ENCODE measurements at regions not wholly inside any gene's neighbourhood (a gene's known extent, or its start where the extent isn't known, plus 50 kb on each side); places are given as distances from the start of the nearest gene placed in this dataset.

DNA sequence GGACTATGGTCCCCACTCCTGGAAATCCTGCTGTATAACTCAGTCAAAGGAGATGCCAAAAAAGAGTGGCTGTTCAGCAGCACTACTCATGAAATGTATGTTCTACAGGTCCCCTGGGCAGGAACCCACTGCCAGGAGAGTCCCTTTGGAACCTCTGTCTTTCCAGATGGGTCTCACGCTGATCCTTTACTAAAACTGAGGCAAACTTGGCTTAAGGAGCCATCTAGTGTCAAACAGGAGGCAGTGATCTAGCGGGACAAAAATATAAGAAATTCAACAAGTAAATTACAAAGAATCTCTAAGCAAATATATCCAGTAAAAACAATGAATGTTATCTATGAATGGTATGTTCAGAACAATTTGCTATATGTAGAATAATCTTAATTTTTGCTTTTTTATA lies 80.5 kb upstream of the PRMT6 start:
- TF ChIP-seq, protein P1, sequence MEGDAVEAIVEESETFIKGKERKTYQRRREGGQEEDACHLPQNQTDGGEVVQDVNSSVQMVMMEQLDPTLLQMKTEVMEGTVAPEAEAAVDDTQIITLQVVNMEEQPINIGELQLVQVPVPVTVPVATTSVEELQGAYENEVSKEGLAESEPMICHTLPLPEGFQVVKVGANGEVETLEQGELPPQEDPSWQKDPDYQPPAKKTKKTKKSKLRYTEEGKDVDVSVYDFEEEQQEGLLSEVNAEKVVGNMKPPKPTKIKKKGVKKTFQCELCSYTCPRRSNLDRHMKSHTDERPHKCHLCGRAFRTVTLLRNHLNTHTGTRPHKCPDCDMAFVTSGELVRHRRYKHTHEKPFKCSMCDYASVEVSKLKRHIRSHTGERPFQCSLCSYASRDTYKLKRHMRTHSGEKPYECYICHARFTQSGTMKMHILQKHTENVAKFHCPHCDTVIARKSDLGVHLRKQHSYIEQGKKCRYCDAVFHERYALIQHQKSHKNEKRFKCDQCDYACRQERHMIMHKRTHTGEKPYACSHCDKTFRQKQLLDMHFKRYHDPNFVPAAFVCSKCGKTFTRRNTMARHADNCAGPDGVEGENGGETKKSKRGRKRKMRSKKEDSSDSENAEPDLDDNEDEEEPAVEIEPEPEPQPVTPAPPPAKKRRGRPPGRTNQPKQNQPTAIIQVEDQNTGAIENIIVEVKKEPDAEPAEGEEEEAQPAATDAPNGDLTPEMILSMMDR (IDR thresholded peaks at IDR 0.05 in 4 of 5, conservative IDR thresholded peaks at IDR 0.05 in 1 of 5): no peak
- no peak for TF ChIP-seq POLR2A (IDR thresholded peaks at IDR 0.05)
